ENCODE measurements at regions not wholly inside any gene's neighbourhood (a gene's known extent, or its start where the extent isn't known, plus 50 kb on each side); places are given as distances from the start of the nearest gene placed in this dataset.
"Not testable (repeated sequence)": the region's sequence is repeated elsewhere in the genome, so short reads cannot be mapped to it uniquely, and the experiment has no call there.

GRCh38 chr2:238513346-238513745 is 86.6 kb downstream of the ASB1 start:
- TF ChIP-seq CTCF (conservative IDR thresholded peaks at IDR 0.05; ENCODE audit: low read depth, low read length): peak; percentile 81
- no peak overlapping the region for H3K4me3 ChIP-seq (ENCODE audit: low read depth, low read length)
- DNase-seq (ENCODE audit: low read depth): peak; percentile 67

DNA sequence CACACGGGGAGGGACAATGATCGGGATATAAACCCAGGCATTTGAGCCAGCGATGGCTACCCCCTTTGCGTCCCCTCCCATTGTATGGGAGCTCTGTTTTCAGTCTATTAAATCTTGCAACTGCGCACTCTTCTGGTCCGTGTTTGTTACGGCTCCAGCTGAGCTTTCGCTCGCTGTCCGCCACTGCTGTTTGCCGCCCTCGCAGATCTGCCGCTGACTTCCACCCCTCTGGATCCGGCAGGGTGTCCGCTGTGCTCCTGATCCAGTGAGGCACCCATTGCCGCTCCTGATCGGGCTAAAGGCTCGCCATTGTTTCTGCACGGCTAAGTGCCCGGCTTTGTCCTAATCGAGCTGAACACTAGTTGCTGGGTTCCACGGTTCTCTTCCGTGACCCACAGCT is 87.3 kb downstream of the ASB1 start:
- not testable (repeated sequence) for H3K4me3 ChIP-seq (ENCODE audit: low read depth, low read length); DNase-seq (ENCODE audit: low read depth)

DNA sequence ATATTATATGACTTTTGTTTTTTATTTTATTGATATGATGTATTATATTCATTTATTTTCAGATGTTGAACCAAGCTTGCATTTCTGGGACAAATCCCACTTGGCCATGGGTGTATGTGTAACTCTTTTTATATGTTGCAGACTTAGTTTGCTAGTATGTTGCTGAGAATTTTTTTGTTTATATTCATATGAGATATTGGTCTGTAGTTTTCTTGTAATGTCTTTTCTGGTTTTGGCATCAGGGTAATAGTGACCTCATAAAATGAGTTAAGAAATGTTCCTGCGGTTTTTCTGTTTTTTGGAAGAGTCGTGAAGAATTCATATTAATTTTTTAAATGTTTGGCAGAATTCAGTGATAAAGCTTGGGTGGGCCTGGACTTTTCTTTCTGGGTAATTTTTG is 88.7 kb downstream of the ASB1 start:
- no peak overlapping the region for H3K4me3 ChIP-seq (ENCODE audit: low read depth, low read length)
- TF ChIP-seq CTCF (conservative IDR thresholded peaks at IDR 0.05; ENCODE audit: low read depth, low read length): no peak
- no peak for DNase-seq (ENCODE audit: low read depth)

DNA sequence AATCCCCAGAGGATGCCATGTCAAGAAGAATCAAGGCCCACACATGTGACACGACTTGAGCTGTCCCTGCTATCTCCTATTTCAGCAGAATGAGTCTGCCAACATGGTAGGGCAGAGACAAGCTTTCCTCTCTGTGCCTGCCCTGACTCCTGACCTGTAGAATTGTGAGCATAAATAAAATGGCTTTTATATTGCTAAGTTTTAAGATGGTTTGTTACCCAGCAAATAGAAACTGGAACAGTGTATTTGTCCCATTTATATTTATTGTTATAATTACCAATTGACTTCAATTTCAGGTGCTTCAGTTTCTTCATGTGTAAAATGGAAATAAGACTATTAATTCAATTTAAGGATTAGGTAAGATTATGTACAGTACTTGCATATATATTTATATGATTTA is 90.5 kb downstream of the ASB1 start:
- DNase-seq (ENCODE audit: low read depth): no peak
- no peak for TF ChIP-seq CTCF (conservative IDR thresholded peaks at IDR 0.05; ENCODE audit: low read depth, low read length)
- H3K4me3 ChIP-seq (ENCODE audit: low read depth, low read length): no peak overlapping the region

GRCh38 chr2:238518172-238518820 is 91.6 kb downstream of the ASB1 start:
- peak; percentile 28 for TF ChIP-seq CTCF (conservative IDR thresholded peaks at IDR 0.05; ENCODE audit: low read depth, low read length)
- no peak overlapping the region for H3K4me3 ChIP-seq (ENCODE audit: low read depth, low read length)
- peak; percentile 35 for DNase-seq (ENCODE audit: low read depth)

DNA sequence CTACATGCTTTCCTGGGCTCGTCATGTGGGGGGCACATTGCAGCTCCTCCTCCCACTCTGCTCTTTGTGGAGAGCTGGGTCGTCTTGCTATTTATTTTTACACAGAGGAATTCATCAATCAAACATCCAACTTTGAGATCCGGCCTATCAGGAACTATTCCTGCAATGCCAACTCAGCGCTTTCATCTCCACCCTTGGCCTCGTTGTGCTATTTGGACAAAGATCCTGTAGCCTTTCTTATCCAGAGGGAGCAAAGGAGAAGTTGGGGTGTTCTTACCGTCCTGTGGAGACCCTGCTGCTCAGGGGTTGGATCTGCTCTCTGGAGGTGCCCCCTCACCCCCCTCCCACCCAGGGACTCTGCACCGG is 92.1 kb downstream of the ASB1 start:
- TF ChIP-seq CTCF (conservative IDR thresholded peaks at IDR 0.05; ENCODE audit: low read depth, low read length): no peak
- DNase-seq (ENCODE audit: low read depth): no peak
- H3K4me3 ChIP-seq (ENCODE audit: low read depth, low read length): no peak overlapping the region

DNA sequence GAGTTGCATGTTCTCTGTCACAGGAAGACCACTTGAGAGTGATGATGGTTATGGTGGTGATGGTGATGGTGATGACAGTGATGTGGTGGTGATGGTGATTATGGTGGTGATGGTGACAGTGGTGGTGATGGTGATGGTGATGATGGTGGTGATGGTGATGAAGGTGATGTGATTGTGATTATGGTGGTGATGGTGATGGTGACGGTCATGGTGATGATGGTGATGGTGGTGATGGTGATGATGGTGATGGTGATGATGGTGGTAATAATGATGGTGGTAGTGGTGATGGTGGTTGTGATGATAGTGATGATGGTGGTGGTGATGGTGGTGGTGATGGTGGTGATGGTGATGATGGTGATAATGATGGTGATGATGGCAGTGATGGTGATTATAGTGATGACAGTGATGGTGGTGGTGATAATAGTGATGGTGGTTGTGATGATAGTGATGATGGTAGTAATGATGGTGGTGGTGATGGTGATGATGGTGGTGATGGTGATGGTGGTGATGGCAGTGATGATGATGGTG is 93.7 kb downstream of the ASB1 start:
- TF ChIP-seq CTCF (conservative IDR thresholded peaks at IDR 0.05; ENCODE audit: low read depth, low read length): no peak

More for the DNA sequence above, 93.7 kb downstream of the ASB1 start:
- no peak for DNase-seq (ENCODE audit: low read depth)
- H3K4me3 ChIP-seq (ENCODE audit: low read depth, low read length): no peak overlapping the region
